GM12878 (cell line): ENCODE measurements at regions not wholly inside any gene's neighbourhood (a gene's known extent, or its start where the extent isn't known, plus 50 kb on each side); places are given as distances from the start of the nearest gene placed in this dataset.

ENCODE experiments used
- BRCA1 ChIP-seq: IDR thresholded peaks from 2 replicates; pipeline ENCODE4 v1.6.1; 2011; ENCODE audit warnings: low read depth, low read length, improper control_type of control experiment
- CBFB ChIP-seq: IDR thresholded peaks from 2 replicates; pipeline ENCODE4 v1.6.1; 2016; ENCODE audit warnings: antibody characterized with exemption, low read depth
- EZH2 ChIP-seq: IDR thresholded peaks from 2 replicates; pipeline ENCODE4 v1.6.1; 2012; ENCODE audit warnings: low read depth, mild to moderate bottlenecking, control low read depth, inconsistent platforms, low read length, borderline replicate concordance; ENCODE audit not compliant: control insufficient read depth
- GATAD2B ChIP-seq: fragments of 450-650 bp; conservative IDR thresholded peaks from 2 replicates; pipeline ENCODE4 v1.6.1; 2017; ENCODE audit warnings: low read depth, mild to moderate bottlenecking, moderate library complexity
- JUNB ChIP-seq: IDR thresholded peaks from 2 replicates; pipeline ENCODE4 v1.6.1; 2016; ENCODE audit warnings: antibody characterized with exemption, mild to moderate bottlenecking
- POLR2A ChIP-seq: IDR thresholded peaks from 2 replicates; pipeline ENCODE4 v1.6.1; 2011; ENCODE audit warnings: low read depth, mild to moderate bottlenecking, low read length
- POLR2AphosphoS5 ChIP-seq: IDR thresholded peaks from 2 replicates; pipeline ENCODE4 v1.6.1; 2011; ENCODE audit warnings: mild to moderate bottlenecking, low read length, inconsistent platforms
- RAD21 ChIP-seq: IDR thresholded peaks from 2 replicates; pipeline ENCODE4 v1.6.1; 2011; ENCODE audit warnings: mild to moderate bottlenecking, low read depth, low read length, moderate library complexity; ENCODE audit not compliant: insufficient read depth
- SMARCA5 ChIP-seq: fragments of 450-650 bp; IDR thresholded peaks from 2 replicates; pipeline ENCODE4 v1.6.1; 2017; ENCODE audit warnings: mild to moderate bottlenecking
- TARDBP ChIP-seq: IDR thresholded peaks from 2 replicates; pipeline ENCODE4 v1.6.1; 2016; ENCODE audit warnings: borderline replicate concordance
- ZNF274 ChIP-seq: IDR thresholded peaks from one replicate; pipeline ENCODE4 v1.8.0; 2011; ENCODE audit not compliant: insufficient read length, insufficient read depth
- TF ChIP-seq, protein P1 (sequence below), 3 experiments: IDR thresholded peaks in 2 of 3; conservative IDR thresholded peaks in 1 of 3; 2 replicates each; pipeline ENCODE4 v1.5.1; 2011; ENCODE audit warnings: low read depth in 3 of 3, low read length in 3 of 3, mild to moderate bottlenecking in 3 of 3, control low read depth in 2 of 3, moderate library complexity in 2 of 3, inconsistent platforms in 1 of 3, mixed read lengths in 1 of 3; ENCODE audit not compliant: control insufficient read depth in 2 of 3, insufficient read depth in 1 of 3; ENCODE audit errors: extremely low read depth in 1 of 3
- TF ChIP-seq, protein P2 (sequence below): IDR thresholded peaks from 2 replicates; pipeline ENCODE4 v1.6.1; 2011; ENCODE audit warnings: low read depth, low read length, improper control_type of control experiment, borderline replicate concordance
- TF ChIP-seq, protein P3 (sequence below): fragments of 450-650 bp; formaldehyde crosslinking; IDR thresholded peaks from 2 replicates; pipeline ENCODE4 v1.4.0; 2020; ENCODE audit warnings: mild to moderate bottlenecking, moderate library complexity

DNA sequence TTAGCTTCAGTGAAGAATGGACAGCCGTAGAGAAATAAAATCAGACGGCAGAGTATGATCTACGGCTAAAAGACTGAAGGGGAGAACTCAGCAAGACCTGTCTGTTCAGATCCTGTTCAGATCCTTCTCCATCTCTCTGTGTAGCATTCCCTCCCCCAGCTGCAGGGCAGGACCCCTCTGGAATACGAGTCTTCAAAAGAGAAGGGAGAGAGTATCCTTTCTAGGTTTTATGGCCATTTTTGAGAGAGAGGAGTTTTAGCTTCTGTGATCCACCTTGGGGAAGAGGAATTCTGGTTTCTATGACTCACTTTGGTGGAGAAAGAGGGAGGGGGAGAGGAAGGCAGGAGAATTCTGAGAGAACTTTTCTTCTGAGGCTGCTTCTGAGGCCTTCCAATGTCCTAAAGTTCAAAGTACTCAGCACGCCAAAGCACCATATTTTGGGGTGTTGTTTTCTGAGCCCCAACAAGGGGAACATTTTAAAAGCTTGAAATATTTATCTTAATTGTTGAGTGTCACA, 194.4 kb upstream of the TLE4 start:
- TF ChIP-seq JUNB (no peak), TARDBP (no peak), SMARCA5 (no peak), POLR2AphosphoS5 (no peak), EZH2 (no peak), CBFB (no peak), RAD21 (no peak), POLR2A (no peak), BRCA1 (no peak), ZNF274 (no peak), GATAD2B (no peak)
- TF ChIP-seq, protein P1, sequence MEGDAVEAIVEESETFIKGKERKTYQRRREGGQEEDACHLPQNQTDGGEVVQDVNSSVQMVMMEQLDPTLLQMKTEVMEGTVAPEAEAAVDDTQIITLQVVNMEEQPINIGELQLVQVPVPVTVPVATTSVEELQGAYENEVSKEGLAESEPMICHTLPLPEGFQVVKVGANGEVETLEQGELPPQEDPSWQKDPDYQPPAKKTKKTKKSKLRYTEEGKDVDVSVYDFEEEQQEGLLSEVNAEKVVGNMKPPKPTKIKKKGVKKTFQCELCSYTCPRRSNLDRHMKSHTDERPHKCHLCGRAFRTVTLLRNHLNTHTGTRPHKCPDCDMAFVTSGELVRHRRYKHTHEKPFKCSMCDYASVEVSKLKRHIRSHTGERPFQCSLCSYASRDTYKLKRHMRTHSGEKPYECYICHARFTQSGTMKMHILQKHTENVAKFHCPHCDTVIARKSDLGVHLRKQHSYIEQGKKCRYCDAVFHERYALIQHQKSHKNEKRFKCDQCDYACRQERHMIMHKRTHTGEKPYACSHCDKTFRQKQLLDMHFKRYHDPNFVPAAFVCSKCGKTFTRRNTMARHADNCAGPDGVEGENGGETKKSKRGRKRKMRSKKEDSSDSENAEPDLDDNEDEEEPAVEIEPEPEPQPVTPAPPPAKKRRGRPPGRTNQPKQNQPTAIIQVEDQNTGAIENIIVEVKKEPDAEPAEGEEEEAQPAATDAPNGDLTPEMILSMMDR (IDR thresholded peaks at IDR 0.05 in 2 of 3, conservative IDR thresholded peaks at IDR 0.05 in 1 of 3; ENCODE audit: control insufficient read depth in 2 of 3, extremely low read depth in 1 of 3, insufficient read depth in 1 of 3, low read depth in 3 of 3, low read length in 3 of 3) = no peak
- TF ChIP-seq, protein P2, sequence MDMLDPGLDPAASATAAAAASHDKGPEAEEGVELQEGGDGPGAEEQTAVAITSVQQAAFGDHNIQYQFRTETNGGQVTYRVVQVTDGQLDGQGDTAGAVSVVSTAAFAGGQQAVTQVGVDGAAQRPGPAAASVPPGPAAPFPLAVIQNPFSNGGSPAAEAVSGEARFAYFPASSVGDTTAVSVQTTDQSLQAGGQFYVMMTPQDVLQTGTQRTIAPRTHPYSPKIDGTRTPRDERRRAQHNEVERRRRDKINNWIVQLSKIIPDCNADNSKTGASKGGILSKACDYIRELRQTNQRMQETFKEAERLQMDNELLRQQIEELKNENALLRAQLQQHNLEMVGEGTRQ = no peak
- TF ChIP-seq, protein P3, sequence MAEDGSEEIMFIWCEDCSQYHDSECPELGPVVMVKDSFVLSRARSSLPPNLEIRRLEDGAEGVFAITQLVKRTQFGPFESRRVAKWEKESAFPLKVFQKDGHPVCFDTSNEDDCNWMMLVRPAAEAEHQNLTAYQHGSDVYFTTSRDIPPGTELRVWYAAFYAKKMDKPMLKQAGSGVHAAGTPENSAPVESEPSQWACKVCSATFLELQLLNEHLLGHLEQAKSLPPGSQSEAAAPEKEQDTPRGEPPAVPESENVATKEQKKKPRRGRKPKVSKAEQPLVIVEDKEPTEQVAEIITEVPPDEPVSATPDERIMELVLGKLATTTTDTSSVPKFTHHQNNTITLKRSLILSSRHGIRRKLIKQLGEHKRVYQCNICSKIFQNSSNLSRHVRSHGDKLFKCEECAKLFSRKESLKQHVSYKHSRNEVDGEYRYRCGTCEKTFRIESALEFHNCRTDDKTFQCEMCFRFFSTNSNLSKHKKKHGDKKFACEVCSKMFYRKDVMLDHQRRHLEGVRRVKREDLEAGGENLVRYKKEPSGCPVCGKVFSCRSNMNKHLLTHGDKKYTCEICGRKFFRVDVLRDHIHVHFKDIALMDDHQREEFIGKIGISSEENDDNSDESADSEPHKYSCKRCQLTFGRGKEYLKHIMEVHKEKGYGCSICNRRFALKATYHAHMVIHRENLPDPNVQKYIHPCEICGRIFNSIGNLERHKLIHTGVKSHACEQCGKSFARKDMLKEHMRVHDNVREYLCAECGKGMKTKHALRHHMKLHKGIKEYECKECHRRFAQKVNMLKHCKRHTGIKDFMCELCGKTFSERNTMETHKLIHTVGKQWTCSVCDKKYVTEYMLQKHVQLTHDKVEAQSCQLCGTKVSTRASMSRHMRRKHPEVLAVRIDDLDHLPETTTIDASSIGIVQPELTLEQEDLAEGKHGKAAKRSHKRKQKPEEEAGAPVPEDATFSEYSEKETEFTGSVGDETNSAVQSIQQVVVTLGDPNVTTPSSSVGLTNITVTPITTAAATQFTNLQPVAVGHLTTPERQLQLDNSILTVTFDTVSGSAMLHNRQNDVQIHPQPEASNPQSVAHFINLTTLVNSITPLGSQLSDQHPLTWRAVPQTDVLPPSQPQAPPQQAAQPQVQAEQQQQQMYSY = no peak
